Left forelimb (tissue), 1 donor: ENCODE measurements at regions not wholly inside any gene's neighbourhood (a gene's known extent, or its start where the extent isn't known, plus 50 kb on each side); places are given as distances from the start of the nearest gene placed in this dataset.
"Not testable (repeated sequence)": the region's sequence is repeated elsewhere in the genome, so short reads cannot be mapped to it uniquely, and the experiment has no call there.

Experiments
- DNase-seq: peaks from one replicate; pipeline ENCODE4 v3.0.0-alpha.2; 2018; ENCODE audit warnings: low spot score

DNA sequence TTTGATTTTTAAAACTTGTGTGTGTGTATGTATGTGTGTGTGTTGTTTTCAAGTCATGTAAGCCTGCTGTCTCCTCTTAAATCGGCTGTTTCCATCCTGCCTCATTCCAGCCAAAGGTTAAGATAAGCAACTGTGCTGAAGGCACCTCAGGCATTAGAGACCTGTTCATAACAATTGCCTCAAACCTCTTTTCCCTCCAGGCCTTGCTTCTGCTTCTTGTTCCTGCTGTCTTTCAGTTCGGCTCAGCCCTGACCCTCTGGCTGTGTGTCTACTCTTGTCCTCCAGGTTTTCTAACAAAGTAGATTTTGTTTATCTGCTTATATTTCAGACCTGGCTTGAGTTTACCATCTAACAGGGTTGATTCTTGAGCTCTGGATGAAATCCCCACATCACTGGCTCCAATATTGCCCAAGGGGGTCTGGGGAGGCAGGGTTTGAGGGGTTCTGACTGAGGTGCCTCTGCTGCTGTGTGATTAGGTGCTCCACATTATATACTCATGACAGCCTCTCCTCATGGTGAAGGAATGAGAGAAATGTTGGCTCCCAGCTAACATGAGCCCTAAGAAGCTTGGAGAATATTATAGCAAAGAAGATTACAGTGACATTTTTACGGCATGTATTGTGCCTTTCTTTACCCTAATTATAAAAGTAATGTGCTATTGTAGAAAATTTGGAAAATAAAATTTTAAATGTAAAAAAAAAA lies 229.7 kb upstream of the PIK3R1 start:
- DNase-seq = no peak

DNA sequence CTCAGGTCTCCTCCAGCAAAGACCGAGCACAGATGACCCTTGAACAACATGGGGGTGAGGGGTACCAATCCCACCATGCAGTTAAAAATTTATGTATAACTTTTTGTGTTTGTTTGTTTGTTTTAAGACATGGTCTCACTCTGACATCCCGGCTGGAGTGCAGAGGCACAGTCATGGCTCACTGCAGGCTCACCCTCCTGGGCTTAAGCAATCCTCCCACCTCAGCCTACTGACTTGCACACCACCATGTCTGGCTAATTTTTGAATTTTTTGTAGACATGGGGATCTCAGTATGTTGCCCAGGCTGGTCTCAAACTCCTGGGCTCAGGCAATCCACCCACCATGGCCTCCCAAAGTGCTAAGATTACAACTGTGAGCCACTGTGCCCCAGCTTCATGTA lies 231.0 kb upstream of the PIK3R1 start:
- DNase-seq = no peak

DNA sequence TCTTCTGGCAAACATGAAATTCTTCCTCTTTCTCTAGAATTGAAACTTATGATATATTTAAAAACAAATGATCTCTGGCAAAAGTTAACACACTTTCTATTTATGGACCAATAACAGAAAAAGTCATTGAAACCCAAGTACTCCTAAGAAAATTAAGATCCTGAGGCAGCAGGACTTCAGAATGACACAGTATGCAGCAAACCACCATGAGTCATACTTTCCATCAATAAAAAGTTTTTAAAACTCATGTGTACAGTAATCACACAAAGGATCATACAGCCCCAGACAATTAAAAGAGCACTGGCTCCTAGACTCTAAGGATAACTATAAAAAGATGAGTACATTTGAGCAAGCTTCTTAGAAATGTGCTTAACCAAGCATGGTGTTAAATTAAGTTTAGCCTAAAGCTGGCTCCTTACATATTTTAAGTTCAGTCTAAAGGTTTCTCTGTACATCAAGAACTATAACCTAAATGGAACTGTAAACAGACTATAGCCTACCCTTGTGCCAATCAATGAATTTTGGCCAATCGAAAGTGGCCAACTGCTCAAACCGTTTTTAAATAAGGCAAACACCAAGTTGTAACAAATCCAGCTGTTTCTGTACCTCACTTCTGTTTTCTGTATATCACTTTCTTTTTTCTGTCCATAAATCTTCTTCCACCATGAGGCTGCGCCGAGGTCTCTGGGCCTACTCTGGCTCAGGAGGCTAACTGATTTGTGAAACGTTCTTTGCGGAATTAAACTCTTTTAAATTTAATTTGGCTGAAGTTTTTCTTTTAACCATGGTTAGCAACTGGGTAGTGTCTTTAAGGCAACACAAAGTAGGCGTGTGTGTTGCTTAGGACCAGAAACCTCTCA lies 232.1 kb upstream of the PIK3R1 start:
- DNase-seq = no peak

DNA sequence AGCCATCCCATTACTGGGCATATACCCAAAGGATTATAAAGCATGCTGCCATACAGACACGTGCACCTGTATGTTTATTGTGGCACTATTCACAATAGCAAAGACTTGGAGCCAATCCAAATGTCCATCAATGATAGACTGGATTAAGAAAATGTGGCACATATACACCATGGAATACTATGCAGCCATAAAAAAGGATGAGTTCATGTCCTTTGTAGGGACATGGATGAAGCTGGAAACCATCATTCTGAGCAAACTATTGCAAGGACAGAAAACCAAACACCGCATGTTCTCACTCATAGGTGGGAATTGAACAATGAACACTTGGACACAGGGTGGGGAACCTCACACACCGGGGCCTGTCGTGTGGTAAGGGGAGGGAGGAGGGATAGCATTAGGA lies 233.4 kb upstream of the PIK3R1 start:
- not testable (repeated sequence) for DNase-seq

DNA sequence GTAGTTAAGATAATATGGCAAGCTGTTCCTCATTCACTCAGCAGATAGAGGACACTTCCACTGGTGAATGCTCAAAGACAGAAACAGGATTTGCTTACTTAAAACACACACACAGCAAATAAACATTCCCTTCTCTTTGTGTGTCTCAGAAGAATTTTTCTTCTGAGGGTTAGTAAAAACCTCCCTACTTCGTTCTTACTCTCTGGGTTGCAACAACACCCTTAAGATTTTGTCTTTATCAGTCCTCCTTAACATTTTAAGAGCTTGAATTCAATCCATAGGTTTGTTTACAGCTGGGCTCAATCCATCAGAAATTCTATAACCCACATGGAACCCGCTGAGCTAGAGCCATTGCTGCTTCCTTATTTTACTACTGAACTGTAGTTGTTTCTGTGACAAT lies 237.4 kb upstream of the PIK3R1 start:
- DNase-seq = no peak

DNA sequence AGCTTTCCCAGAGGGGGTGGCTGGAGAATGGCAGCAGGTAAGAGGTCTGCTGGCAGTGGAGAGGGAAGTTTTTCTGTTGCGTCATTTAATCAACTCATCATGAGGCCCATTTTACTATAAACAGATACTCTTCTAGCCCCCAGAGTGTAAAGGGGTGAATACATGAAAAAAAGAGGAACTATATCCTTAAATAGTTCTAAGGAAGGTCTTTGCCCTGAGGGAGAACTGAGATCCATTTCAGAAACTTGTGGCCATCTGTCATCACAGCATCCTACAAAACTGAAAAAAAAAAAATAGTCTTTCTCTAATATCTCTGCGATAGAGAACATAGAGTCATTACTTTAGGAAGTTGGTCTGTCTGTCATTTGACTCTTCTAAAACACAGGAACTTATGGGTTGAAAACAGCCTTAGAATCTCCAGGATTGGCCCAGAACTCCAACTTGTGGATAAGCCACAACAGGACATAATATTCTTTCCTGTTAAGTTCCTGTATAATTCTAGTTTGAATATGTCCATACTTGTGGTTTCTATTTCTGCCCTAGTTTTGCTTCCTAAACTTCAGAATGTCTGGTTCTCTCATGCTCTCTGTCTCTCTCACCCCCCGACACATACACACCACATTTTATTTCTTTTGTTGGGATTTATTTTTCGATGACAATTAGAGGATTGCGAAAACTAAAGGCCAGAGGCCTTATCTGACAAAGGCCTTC lies 238.5 kb upstream of the PIK3R1 start:
- no peak for DNase-seq

DNA sequence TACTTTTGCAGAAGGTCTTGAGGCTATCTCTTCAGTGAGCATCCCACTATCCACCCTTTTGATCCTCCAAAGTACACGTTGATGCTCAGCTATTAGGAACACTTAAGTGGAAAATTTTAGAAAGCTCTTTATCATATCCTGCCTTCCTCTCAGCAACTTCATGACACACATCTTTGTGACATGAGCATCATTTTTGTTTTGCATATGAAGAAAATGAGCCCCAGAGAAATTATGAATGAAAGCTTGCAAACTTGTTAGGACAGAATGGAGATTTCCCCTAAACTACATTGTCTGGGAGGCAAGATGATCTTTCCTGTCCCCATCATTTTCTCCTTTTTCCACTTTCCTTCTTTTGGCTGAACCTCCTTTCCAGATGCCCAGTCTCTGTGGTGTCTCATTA lies 239.4 kb upstream of the PIK3R1 start:
- DNase-seq = no peak

DNA sequence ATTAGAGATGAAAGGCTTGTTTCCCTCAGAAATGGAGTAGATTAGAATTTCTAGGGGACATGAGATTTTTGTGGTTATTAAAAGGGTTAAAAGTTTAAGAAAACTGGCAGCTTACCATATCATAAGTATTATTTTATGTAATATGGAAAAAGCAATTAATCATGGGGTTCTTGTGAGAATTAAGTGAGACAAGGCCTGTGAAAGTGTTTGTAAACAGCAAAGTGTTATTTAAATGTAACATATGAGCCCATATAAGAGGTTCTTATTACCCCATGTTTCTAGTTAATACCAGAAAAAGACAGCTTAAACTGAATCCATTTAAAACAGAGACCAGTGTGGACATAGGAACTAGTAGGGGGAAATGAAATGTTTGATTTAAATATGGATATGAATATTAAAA lies 241.1 kb upstream of the PIK3R1 start:
- DNase-seq = no peak

DNA sequence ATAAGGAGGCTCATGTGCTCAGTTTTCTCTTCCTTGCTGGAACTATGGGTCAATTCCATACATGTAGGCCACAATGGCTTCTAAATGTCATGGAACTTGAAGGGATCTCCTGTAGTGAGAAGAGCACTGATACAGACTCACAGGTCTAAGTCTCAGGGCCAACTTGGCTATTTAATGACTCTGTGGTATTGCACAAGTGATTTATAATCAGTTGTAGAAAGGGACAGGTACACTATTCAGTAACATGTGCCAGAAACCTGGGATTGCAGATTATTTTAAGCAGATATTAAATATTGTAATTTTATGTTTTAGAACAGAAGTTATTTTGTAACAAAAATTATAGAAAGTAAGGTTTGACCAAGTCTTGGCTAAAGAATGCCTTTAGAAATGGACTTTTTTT lies 241.5 kb upstream of the PIK3R1 start:
- DNase-seq = no peak

DNA sequence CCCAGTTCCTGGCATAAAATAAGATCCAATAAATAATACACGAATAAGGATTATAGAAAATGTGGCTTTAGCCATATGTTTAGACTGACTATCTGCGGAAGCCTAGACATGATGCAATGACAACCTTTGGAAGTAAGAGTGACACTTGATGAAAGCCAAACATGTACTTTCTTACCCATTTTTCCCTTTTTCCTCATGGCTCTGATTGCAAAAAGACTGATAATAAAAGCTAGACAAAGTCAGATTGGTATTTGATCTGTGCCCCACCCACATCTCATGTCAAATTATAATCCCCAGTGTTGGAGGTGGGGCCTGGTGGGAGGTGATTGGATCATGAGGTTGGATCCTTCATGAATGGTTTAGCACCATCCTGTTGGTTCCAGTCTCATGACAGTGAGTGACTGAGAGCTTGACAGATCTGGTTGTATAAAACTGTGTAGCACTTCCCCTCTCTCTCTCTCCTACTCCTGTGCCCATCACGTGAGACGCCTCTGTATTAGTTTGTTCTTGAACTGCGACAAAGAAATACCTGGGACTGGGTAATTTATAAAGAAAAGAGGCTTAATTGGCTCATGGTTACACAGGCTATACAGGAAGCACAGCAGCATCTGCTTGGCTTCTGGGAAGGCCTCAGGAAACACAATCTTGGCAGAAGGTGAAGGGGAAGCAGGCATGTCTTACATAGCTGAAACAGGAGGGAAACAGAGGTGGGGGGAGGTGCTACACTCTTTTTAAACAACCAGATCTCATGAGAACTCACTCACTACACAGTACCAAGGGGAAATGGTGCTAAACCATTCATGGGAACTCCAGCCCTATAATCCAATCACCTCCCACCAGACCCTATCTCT lies 243.4 kb upstream of the PIK3R1 start:
- no peak for DNase-seq

DNA sequence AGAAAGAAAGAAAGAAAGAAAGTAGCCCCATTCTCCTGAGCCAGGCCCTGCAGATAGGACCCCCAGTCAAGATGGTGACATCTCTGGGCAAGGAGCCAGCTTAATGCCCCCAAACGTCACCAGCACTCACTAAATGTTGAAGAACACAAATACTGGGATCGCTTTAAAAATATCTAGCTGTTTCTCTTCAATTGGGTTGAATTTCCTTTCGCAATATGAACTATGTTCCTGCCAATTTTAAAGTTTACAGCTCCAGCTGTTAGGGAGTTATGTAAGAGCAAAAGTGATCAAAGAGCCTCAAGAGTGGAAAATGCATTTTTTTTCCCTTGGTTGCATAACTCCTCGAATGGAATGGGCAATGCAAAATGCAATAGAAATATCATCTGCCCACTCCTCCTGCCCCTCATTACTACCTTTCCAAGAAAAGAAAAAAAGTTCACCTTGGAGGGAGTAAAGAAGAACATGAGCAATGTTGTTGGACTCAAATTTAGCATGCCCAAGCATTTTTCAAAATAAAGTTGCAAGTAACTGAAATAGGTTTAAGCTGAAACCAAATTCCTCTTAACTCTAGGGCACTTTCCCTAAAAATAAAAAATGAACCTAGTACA lies 244.2 kb upstream of the PIK3R1 start:
- DNase-seq = no peak

DNA sequence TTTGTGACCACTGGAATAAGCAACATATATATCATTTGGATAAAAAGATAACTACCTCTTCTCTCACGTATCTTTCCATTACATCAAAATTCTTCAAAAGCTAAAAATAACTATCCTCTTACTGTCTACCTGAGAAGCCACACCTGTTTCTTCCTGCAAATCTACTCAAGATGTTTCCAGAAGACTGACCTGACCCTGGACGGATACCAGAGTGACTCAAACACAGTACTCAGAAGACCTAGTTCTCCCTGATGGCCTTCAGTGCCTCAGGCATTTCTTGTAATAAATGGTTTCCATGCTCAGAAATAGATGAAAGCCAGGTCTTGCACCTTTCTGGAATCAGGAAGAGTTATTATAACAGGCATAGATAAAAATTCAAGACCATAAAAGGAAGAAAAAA lies 245.9 kb upstream of the PIK3R1 start:
- no peak for DNase-seq

DNA sequence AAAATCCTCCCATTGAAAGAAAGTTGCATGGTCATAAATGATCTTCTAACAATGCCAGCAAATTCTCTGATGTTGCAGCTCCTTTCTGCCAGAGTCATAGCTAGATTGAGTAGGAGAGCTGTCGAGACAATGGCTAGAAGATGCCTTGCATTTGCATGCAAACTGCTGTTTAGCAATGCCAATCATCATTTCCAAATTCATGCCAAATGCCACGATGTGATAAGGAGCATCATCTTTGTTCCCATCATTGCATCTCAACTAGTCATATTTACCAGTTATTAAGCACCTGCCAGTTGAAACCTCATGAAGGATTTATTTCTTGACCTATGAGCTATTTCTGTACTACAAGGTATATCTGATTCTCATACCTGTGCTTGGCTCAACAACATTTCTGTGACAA lies 246.4 kb upstream of the PIK3R1 start:
- no peak for DNase-seq

DNA sequence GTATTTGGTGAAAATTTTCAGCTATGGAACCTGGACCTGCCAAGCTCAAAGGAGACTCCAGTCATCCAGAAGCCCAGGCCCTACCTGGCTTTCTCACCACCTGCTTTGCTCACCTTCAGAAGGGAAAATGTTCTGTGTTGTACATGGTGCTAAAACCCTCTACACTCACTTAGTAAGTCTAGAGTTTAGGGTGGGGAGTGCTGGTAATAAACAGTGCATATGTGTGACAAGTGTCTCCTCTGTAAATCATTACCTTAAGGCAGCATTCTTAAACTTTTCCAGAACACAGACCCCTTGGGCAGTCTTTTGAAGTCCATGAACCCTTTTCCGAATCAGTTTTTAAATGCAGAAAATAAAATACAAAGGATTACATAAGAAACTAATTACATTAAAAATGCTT lies 248.8 kb upstream of the PIK3R1 start:
- DNase-seq = no peak

DNA sequence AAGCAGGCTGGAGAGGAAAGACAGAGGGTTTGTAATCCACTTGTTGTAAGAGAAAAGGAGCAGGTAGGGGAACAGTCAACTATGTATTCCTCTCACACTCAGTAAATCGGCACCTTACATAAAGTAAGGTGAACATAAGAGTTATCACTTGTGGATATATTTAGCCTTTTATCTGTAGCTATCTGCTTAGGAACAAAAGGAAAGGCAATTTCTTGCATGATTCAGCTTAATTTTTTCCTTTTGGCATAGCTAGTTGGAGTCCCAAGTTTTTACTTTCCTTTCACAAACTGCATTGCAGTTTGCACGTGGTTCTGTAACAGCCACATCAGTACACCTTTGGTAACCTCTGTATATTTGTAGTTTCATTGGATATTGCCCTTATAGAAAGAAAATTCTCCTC lies 250.9 kb upstream of the PIK3R1 start:
- DNase-seq = no peak

DNA sequence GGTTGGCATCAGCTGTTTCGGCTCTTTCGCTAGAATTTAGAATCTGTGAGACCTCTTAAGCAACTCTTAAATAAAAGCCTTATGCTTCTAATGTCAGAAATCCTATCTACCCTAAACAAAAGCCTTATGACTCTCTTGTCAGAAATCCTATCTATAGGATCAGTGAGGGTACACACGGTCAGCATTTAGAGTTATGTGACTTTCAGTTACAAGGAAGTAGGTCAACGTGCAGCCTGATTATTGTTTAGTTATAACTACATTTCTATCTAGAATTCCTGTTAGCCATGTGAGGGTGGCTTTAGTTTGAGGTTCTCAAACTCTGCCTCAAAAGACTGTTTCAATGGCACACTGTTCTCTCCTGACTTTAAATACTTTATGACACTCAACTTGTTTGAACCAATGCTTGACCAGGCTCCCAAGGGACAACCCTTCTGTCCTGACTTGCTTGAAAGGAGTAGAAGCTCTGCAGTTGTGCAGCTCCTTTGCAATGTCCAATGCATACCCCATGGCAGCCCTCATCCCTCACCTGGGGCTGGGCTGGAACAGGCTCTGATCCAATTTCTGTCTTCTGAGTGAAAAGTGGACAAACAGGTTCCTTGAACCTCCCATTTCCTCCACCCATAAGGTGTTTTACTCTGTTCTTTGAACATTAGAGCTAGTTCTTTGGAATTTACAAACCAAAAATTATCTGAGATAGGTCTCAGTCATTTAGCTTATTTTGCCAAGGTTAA lies 251.6 kb upstream of the PIK3R1 start:
- DNase-seq = no peak

DNA sequence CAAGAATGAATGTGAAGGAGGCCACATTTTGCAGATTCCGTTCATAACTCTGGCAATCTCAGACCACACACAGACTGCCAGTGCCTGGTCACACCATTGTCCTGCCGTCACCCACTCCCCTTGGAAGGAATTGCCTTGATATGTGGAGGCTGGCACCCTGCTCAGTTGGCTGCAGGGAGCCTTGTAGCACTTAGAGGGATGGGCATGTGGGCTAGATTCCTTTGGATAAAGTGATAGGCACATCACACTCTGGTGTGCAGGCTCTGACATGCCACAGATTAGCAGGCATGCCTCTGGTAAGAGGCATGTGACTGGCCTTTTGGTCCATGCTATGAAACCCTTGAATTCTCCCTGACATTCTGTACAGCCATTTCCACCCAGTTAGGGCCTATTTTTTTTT lies 254.6 kb upstream of the PIK3R1 start:
- no peak for DNase-seq

DNA sequence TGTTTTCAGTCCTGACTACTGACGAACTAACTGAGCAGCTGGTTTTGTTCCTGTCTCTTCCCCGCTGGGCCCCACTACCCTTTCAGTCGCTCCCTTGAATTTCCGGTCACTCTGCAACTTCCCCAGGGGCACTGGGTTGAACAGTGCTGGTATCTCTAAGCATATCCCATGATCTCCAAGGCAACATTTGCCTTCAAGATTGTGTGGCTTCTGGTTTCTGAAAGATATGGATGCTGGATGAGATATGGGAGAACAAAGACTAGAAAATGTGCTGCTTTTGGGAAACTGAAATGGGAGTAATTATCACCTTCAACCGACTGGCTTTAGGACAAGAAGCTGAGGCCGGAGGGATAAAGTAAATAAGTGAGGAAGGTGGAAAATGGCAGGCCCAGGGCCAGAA lies 258.2 kb upstream of the PIK3R1 start:
- no peak for DNase-seq

DNA sequence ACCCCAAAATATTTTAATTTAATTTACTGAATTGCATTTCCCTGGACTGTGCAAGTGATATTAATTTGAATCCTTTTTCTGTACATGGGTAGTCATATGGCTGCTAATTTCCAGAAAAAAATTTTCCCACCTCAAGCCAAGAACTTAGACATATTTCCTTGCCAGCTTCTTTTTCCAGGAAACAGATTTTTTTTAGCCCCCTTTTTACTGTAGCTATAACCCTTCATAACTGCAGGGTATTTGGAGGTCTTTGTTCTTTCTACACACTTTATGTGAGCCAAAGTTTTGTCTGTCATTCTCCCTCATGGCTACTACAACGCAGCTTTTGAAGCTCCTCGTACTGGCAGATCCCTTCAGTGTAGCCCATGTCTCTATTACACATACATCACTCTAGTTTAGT lies 261.2 kb upstream of the PIK3R1 start:
- DNase-seq = no peak

DNA sequence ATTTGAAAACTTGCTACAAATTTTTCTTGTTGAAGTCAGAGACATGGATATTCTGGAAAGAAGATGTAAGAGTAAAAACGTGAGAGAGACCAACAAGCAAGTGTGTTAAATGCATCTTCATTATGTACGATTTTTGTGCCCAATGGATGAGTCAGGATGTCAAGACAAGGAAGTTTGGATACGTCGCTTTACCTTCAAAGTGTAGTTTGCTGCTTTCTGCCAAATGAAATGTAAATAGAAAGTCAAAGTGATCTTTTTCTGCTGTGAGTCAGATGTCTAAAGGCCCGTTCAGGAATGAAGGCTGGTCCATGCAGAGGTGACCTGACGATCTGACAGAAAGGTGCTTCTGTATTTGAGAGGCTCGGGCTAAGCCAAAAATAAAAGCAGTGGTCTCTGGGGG lies 273.1 kb upstream of the PIK3R1 start:
- DNase-seq = no peak
